Upper lobe of left lung (tissue), 4 donors: ENCODE measurements at regions not wholly inside any gene's neighbourhood (a gene's known extent, or its start where the extent isn't known, plus 50 kb on each side); places are given as distances from the start of the nearest gene placed in this dataset.

ENCODE experiments used
- CTCF ChIP-seq, 6 experiments: fragments of 450-650 bp in 4 of 6; fragments of 200-600 bp in 2 of 6; sonication (generic) in 2 of 6; IDR thresholded peaks; one replicate each; pipeline ENCODE4 v1.5.1; 2016 to 2019; ENCODE audit warnings: antibody characterized with exemption in 6 of 6
- EP300 ChIP-seq, 4 donors: sonication (generic); formaldehyde crosslinking; IDR thresholded peaks; one replicate each; pipeline ENCODE4 v1.5.1; 2017; ENCODE audit warnings: antibody characterized with exemption in 4 of 4, control low read depth in 2 of 4
- POLR2A ChIP-seq, 4 donors: fragments of 450-650 bp; IDR thresholded peaks; one replicate each; pipeline ENCODE4 v1.5.1; 2016 to 2017; ENCODE audit warnings: antibody characterized with exemption in 4 of 4, mild to moderate bottlenecking in 2 of 4

GRCh38 chr2:173821451-173821850, 143.7 kb downstream of the SP3 start:
- TF ChIP-seq CTCF (IDR thresholded peaks at IDR 0.05) (no peak), POLR2A (IDR thresholded peaks at IDR 0.05) (no peak), EP300 (IDR thresholded peaks at IDR 0.05) (no peak)
